H4 (cell line): ENCODE measurements at regions not wholly inside any gene's neighbourhood (a gene's known extent, or its start where the extent isn't known, plus 50 kb on each side); places are given as distances from the start of the nearest gene placed in this dataset.
"Not testable (repeated sequence)": the region's sequence is repeated elsewhere in the genome, so short reads cannot be mapped to it uniquely, and the experiment has no call there.

Source experiments
- DNase-seq: peaks from one replicate; pipeline ENCODE4 v3.0.0-alpha.2; 2015; ENCODE audit warnings: low spot score

DNA sequence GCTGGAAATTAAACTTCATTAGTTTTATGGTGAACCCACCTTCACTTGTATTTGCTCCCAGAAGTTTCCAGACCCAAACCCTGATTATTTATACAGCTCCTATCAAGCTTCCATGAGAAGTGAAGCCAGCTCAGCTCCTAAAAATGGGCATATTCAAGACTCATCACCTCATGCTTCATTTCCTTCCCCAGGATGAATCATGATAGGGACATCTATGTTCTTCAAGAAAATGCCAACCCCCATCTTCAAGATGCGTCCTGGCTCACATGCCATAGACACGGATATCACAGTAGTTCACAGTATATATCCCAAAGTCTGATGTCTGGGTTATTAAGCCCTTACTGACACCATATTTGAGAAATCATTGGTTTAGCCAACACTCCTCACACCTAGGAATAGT lies 217.6 kb downstream of the NPR3 start:
- no peak for DNase-seq

DNA sequence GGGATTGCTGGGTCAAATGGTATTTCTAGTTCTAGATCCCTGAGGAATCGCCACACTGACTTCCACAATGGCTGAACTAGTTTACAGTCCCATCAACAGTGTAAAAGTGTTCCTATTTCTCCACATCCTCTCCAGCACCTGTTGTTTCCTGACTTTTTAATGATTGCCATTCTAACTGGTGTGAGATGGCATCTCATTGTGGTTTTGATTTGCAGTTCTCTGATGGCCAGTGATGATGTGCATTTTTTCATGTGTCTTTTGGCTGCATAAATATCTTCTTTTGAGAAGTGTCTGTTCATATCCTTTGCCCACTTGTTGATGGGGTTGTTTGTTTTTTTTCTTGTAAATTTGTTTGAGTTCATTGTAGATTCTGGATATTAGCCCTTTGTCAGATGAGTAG lies 220.3 kb downstream of the NPR3 start:
- not testable (repeated sequence) for DNase-seq

DNA sequence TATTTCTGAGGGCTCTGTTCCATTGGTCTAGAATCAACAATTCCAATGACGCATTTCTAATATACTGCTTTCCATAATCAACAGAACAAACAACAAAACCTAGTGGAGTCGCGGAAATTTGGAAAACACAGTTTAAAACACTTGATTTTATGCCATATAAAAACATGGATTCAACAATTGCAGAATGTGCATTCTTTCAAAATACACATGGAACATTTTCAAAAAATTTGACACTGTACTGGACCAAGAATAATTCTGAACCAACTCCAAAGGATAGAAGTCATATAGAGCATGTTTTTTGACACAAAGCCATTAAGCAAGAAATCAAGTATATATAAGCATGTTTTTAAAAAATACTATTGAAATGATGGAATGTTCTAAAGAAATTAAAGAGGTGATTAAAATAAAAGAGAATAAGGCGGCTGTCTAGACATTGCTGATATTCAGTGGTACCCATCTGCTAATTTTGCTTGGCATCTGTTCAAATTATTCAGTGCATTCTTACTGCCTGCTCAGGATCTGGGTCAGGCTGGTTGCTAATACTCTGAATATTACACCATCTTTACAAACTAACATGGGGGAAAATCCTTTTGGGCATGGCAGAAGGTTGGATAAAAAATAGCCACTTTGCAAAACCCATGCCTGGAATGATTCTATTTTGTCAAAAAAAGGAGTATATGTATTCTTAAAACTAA lies 221.3 kb downstream of the NPR3 start:
- DNase-seq: no peak

DNA sequence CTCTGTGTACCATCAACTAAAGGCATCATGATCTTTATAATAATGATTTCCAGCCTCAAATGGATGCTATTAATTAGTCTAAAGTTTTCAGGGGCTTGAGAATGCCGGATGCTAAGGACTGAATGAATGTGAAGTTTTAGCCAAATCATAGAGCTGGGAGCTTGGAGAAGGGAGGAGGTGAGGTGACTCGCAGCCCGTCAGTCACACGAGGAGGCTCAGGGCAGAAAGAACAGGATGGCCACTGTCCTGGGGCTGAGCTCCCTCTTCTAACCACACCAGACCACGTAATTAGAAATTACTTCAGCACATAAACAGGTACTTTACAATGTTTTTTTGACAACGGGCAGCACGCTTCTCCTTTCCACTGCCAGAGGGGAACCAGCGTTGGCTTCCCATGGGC lies 222.6 kb downstream of the NPR3 start:
- no peak for DNase-seq

DNA sequence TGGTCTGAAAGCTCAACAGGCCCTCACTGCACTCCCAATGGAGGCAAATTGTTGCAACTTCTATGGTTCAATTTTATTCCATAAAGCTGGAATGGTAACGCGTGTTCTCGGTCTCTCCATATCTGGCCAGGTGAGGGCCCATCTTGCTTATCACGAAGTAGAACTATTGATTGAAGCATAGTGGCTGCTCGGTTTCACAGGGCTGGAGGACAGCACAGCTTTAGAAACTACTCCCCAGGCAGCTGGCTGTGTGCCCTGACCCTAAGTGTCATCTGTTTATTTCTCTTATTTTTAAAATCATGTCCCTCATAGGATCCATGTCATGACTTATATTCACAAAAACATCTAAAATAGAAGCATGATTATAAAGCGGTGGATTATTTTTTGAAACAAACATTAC lies 223.4 kb downstream of the NPR3 start:
- no peak for DNase-seq

DNA sequence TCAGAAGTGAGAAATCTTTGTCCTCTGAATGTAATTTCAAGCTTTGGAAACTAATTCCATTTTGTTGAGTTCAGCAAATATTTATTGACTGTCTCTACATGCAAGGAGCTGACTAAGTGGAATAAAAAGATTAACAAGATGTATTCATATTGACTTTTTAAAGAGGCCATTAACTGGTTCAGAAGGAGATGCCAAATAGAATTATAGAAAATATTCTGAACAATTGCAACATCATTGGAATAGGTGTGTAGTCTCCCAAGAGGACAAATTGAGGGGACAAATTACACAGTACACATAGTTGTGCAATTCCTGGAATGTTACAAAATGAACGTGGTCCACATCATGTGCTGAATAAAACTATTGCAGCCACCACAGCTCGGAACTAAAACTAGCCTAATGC lies 224.2 kb downstream of the NPR3 start:
- DNase-seq: no peak

DNA sequence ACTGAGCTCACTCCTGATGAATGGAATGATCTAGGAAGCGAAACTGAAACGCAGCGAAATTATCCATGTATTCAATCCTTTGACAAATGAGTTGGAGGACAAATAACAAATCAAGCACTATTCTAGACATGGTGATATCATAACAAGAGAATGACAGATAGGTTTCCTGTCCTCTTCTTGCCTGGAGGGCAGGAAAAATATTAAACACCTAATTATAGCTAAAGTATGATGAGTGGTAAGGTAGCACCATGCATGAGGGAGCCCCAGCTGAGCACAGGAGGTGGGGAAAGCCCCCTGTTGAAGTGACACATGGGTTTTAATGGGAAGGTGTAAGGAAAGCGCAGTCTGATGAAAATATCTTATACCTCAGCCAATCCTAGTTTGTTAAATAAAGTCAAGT lies 225.2 kb downstream of the NPR3 start:
- no peak for DNase-seq

DNA sequence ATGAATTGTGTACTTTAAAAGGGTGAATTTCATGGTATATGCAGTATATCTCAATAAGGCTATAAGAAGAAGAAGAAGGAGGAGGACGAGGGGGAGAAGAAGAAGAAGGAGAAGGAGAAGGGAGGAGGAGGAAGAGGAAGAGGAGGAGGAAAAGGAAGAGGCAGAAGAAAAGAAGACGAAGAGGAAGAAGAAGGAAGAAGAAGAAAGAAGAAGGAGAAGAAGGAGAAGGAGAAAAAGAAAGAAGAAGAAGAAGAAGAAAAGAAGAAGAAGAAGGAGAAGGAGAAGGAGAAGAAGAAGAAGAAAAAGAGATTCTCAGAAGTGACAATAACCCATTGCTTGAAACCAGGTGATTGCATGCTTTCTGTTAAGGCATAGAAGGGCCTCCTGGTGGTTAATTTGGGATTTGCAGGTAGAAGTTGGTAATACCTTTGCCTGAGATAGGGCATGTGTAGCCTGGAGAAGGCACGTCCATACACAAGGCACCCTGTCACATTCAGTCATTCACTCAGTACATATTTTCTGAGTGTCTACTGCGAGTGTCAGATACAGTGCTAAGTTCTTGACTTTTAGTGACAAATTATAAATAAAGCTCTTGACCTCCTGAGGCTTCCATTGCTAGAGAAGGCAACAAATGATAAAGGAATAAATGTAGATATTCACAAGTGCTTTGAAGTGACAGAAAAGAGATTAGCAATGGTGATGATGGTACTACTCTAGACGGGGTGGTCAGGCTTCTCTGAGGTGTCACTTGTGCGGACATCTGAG lies 231.3 kb downstream of the NPR3 start:
- peak; percentile 27 for DNase-seq

DNA sequence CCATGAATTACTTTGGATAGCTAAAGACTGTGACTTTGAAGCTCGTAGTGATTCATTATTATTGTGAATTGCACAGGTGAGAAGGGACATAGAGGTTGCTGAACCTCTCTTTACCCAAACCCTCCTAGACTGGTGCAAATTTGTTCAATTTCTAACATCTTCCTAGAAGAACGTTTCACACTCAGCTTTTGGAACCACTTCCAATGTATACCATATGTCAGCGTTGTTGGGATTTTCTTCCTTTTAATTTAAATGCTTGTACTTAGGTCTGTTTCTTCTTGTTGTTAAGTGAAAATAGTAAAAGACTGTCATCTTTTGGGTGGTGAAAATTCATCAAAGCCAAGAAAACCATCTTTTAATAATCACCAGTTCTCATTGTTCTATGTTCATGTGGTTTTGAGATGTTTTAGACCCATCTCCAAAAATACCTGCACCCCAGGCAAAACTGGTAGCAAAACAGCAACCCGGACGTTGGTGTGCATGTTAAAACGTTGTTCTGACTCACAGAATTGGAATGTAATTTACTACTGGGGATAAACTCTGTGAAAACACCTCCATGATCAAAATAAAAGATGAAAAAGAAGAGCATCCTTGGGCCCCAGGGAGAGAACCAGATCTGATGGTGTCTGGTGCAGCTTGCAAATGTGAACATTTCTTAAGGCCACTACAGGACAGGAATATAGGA lies 238.3 kb downstream of the NPR3 start:
- DNase-seq: no peak

DNA sequence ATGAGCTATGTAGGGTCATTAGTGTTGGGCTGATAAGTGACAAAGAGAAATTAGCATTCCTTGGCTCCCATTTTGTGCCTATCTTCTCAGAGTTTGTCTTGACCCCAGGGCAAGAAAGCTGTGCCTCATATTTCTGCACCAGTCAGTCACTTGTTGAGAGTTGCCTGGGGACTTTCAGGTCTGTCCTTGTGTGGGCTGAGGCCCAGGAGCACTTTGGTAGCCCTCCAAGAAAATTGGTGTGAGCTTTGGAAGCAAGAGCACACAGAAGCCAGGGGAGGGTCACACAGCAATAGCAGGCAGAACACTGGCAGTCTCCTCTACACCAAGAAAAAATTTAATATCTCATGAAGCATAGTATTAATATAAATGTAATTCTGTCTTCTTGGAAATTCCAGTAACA lies 239.9 kb downstream of the NPR3 start:
- DNase-seq: no peak

DNA sequence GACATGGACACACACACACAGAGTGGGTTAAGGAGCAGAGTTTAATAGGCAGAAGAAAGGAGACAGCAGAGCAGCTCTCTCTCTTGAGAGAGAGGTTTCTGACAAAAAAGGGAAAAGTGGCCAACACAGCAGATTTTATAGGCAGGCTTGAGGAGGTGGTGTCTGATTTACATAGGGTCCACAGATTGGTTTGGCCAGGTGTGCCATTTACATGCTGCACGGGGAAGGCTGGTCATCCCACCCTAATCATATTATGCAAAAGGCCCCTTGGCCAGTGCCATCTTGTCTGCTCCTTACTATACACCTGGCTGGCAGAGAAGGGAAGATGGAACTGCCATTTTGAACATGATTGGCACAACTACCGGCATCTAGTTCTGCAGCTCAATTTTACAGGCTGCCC lies 240.8 kb downstream of the NPR3 start:
- DNase-seq: no peak

DNA sequence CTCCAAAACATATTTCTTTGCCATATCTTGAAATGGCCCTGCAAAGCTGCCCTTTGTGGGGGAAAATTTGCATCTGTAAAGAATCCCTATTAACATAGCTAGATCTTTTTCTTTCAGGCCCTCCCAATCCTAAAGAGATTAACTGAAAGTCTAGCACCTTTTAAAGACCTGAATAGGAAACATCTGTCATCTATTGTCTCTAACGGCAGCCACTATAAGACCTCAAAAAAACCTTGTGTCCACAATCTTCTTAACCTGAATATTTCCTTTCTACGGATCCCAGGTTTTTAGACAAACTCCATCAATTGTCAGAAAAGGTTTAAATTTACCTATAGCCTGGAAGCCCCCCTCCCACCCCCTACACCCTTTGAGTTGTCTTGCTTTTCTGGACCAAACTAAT lies 241.3 kb downstream of the NPR3 start:
- DNase-seq: not testable (repeated sequence)

DNA sequence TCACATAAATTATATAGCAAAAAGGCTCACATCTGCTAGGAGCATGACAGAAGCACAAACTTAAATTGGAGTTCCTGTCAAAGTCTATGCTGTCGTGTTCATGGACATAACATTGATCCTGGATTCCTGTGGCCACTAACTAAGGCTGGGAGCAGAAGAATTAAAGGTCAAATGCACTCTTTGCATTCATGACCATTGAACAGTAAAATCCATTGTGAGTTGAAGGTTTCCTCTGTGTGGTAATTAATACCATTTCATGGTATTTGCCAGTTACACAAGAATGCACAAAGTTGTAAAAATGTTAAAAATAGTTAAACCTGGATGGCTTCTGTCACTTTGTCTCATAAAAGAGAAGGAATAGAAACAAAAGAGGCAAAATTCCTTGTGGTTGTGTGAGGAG lies 242.6 kb downstream of the NPR3 start:
- DNase-seq: no peak

DNA sequence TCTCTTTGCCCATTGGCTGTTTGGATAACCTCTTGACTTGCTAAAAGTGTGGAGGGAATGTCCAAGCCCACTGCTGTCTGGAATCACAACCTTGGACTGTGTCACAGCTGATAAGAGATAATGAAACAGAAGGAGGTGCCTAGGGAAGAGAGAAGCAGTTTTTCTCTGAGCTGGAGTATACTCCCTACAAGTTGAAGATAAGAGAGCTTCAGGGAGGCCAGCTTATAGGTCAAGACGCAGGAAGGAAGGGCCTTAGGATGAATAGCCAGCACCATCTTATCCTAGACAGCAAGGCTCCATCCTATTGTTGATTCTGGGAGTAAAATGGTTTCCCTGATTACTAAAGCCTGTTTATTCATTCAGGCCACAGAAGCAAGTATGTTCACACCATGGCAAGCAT lies 244.7 kb downstream of the NPR3 start:
- DNase-seq: no peak

DNA sequence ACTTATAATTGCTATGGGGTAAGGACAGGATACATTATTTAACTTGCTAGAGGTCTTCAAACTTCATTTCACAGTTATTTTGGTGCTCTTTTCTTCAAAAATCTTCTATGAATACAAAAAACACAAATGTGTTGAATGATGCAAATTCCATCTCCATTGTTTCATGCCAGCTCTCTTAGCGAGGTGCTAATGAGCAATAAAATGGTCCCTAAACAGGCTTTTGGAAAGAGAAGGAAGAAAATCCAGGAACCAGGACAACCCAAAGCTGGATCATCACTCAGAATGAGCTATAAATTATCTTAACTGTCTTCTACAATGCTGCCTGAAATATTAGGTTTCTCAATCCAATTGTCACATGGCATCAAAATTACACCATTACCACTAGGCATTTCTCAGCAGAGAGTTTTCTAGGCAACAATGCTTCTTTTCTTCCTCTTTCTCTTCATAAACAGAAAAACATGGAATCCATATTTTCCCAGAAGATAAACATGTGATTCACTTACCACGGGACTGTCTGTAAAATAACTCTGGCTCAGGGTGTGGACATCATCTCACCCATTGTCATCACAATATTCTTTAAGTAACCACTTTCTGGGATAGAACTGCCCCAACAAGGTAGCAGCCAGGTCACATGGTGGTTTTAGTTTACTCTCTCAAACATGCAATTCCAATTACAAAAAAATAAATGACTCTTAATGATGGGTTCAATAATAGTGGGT lies 249.4 kb downstream of the NPR3 start:
- no peak for DNase-seq

DNA sequence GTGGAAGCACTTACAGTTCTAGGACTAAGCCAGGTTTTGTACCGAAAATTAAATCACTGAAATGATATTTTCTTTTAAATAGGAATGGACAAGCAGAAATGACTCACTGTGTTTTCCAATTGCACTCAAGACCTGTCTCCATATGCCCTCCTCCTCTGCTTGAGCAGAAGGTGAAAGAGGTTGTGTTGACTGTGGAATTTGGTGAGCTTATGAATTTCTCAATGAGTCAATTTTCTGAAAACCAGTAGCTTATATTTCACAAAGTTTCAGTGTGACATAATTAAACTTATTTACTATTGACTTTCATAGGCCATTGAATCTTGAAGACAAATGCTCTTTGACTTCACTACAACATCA lies 249.9 kb downstream of the NPR3 start:
- no peak for DNase-seq

DNA sequence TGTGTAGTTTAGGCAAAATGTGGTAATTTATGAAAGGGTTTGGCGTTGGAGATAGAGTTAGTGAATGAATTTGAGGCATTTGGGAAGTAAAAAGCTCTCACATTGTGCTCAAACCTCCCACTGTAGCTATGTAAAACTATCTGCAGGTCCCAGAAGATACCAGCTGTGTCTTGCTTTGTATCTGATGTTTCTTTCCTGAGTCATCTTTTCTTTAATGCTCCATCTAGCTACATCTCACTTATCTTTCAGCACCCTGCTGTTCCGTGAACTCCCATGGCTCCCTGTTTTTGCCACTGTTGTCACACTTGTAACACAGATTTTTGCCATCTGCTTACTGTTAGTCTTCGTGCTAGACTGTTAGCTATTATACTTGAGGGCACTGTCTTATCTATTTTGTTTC lies 253.1 kb downstream of the NPR3 start:
- no peak for DNase-seq

DNA sequence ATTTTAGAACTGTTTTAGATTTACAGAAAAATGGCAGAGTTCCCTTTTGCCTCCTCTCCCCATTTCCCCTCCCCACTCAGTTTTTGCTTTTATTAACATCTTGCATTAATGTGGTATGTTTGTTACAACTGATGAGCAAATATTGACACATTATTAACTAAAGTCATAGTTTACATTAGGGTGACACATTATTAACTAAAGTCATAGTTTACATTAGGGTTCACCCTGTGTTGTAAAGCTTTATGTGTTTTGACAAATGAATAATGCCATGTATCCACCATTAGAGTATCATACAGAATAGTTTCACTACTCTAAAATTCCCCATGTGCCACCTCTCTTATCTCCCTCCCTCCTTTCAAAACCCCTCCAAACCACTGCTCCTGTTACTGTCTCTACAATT lies 262.5 kb downstream of the NPR3 start:
- DNase-seq: no peak

DNA sequence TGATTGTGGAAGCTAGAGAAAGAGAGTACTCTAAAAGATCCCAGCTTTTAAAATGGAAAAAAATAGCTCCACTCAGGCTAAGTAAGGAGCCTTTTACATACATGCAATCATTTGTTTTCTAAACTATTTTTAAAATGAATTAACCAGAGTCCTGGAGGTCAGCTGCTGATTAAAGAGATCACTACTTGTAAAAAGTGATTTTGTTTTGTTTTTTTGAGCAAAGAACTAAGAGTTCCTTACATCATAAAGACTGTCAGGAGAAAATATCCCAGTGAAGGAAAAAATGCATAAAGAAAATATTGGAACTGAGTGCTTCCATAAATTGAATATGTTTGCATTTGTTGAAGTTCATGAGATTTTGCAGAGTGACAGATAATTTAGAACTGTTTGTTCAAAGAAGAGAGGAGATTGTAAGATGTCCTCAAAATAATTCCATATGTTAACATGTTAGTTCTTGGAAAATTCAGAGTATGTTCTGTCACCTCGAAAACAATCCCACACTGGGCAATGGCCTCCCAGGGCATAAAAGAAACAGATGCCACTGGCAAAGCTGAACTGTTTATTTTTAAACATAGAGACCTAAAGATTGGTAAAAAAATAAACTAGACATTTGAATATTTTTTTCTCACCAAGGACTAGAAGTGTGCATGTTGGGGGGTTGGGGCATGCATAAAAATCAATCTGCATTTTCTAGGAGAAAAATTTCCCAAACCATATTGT lies 264.7 kb downstream of the NPR3 start:
- DNase-seq: no peak

DNA sequence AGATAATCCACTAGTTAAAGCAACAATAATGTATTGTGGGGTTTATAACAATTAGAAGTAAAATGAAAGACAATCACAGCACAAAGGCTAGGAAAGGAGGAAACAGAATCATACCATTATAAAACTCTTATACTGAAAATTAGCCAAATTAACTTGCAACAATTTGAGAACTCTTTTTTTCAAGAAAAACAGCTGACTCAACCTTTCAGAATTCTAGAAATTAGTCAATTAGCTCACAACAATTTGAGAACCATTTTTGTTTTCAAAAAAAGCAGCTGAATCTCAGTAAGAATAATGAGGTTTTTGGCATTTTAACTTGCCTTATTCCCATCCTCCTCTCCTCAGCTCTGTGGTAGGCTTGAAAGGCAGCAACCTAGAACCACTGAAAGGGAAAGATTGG lies 269.9 kb downstream of the NPR3 start:
- DNase-seq: no peak

DNA sequence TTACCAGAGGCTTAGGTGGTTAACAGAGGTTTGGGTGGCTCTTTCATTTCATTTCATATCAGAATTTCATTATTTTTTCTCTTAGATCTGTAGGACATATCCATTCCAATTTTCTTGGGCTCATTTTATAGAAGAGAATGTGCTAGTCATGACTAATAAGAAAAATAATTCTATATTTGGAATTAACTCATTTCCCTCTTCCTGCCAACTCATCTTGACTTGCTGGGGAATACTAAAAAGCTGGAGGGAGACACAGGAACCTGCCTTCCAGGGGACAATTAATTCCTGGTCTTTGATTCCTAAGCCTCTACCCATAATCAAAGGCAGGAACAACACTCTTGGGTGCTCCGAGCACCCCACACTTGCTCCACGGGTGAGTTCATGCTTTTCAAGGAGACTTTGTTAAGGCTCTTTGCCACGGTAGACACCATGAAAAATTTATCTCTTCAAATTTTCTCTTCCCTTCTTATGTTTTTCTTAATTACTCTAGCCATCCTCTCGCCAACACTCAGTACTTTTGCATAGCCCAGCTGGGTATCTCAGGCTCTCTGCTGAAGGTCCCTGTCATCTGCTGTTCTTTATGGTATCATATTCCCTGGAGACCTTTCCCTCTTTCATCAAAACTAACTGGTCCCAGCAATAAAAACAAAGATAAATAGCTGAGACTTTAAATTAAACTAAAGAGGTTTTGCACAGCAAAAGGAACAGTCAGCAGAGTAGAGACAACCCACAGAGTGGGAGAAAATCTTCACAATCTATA lies 273.9 kb downstream of the NPR3 start:
- no peak for DNase-seq
